KMS-11 (cell line): ENCODE measurements at regions not wholly inside any gene's neighbourhood (a gene's known extent, or its start where the extent isn't known, plus 50 kb on each side); places are given as distances from the start of the nearest gene placed in this dataset.

Experiments used
- H2AFZ ChIP-seq: fragments of 200-600 bp; sonication (generic); 2 replicates; pipeline ENCODE4 v1.6.1; 2016; ENCODE audit warnings: antibody characterized with exemption, mixed run types, low read depth
- H3K27ac ChIP-seq: fragments of 200-600 bp; sonication (generic); 2 replicates; pipeline ENCODE4 v1.6.1; 2016; ENCODE audit warnings: mild to moderate bottlenecking, mixed run types
- H3K27me3 ChIP-seq: fragments of 200-600 bp; sonication (generic); 2 replicates; pipeline ENCODE4 v1.6.1; 2017; ENCODE audit warnings: mild to moderate bottlenecking, low read depth, mixed run types, moderate library complexity; ENCODE audit not compliant: insufficient read depth
- H3K36me3 ChIP-seq: fragments of 200-600 bp; sonication (generic); 2 replicates; pipeline ENCODE4 v1.6.1; 2017; ENCODE audit warnings: mild to moderate bottlenecking, mixed run types; ENCODE audit not compliant: insufficient read depth
- H3K4me1 ChIP-seq: fragments of 200-600 bp; sonication (generic); 2 replicates; pipeline ENCODE4 v1.6.1; 2016; ENCODE audit warnings: mild to moderate bottlenecking, low read depth, mixed run types; ENCODE audit not compliant: poor library complexity, severe bottlenecking
- H3K4me2 ChIP-seq: fragments of 200-600 bp; sonication (generic); 2 replicates; pipeline ENCODE4 v1.7.0; 2016; ENCODE audit warnings: mild to moderate bottlenecking, mixed run types
- H3K4me3 ChIP-seq: fragments of 200-600 bp; sonication (generic); IDR thresholded peaks from 2 replicates; pipeline ENCODE4 v1.6.1; 2017; ENCODE audit warnings: low read depth, low read length, mixed read lengths; ENCODE audit not compliant: insufficient read depth
- H3K79me2 ChIP-seq: fragments of 200-600 bp; sonication (generic); 2 replicates; pipeline ENCODE4 v1.6.1; 2016; ENCODE audit warnings: low read depth, mixed run types; ENCODE audit not compliant: insufficient read depth
- H3K9ac ChIP-seq: fragments of 200-600 bp; sonication (generic); 2 replicates; pipeline ENCODE4 v1.6.1; 2016; ENCODE audit warnings: mild to moderate bottlenecking, mixed run types
- H4K20me1 ChIP-seq: fragments of 200-600 bp; sonication (generic); 2 replicates; pipeline ENCODE4 v1.6.1; 2016; ENCODE audit warnings: mild to moderate bottlenecking, mixed run types; ENCODE audit not compliant: insufficient read depth
- TF ChIP-seq, protein P1 (sequence below): fragments of 200-600 bp; sonication (generic); conservative IDR thresholded peaks from 2 replicates; pipeline ENCODE4 v1.6.1; 2017; ENCODE audit warnings: low read depth, mild to moderate bottlenecking, antibody characterized with exemption, low read length, moderate library complexity, mixed read lengths

DNA sequence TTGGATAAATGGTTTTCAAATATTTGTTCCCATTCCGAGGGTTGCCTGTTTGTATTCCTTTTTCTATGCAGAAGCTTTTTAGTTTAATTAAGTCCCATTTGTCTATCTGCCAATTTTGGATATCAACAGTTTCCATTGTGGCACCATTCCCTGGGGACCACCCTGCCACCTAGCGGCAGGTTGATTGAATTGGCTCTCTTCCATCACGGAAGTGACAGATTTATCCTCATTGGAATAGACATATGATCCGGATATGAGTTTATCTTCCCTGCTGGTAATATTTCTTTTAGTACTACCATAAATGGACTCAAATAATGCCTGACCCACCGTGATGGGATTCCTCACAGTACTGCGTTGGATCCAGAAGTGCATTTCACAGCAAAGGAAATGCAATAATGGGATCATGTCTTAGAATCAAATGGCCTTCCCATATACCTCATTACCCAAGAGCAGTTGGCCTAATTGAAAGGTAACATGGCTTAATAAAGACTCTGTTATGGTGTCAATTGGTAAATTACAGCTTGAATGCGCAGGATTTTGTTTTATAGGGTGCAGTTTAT, 327.0 kb downstream of the BMP2 start:
- TF ChIP-seq, protein P1, sequence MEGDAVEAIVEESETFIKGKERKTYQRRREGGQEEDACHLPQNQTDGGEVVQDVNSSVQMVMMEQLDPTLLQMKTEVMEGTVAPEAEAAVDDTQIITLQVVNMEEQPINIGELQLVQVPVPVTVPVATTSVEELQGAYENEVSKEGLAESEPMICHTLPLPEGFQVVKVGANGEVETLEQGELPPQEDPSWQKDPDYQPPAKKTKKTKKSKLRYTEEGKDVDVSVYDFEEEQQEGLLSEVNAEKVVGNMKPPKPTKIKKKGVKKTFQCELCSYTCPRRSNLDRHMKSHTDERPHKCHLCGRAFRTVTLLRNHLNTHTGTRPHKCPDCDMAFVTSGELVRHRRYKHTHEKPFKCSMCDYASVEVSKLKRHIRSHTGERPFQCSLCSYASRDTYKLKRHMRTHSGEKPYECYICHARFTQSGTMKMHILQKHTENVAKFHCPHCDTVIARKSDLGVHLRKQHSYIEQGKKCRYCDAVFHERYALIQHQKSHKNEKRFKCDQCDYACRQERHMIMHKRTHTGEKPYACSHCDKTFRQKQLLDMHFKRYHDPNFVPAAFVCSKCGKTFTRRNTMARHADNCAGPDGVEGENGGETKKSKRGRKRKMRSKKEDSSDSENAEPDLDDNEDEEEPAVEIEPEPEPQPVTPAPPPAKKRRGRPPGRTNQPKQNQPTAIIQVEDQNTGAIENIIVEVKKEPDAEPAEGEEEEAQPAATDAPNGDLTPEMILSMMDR, result peak; percentile 59
- Histone ChIP-seq H3K27ac (no peak overlapping the region), H3K9ac (no peak overlapping the region), H3K27me3 (no peaks in the 10 kb centered on the region), H3K4me2 (no peak overlapping the region), H4K20me1 (no peaks in the 10 kb centered on the region), H3K36me3 (no peaks in the 10 kb centered on the region), H3K4me3 (no peak overlapping the region), H3K4me1 (no peaks in the 10 kb centered on the region), H2AFZ (no peak overlapping the region), H3K79me2 (no peaks in the 10 kb centered on the region)

DNA sequence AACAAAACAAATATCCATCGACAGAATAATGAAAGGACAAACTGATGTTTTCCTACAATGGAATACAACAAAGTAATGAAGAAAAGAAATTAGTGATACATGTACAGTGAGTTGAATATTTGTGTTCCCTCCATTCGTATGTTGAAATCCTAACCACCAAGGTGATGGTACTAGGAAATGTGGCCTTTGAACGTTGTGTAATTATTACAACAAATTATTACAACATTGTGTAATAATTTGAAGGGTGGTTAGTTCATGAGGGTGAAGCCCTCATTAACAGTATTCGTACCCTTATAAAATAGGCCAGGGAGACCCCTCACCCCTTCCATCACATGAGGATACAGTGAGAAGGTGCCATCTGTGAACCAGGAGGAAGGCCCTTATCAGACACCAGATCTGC, 339.4 kb downstream of the BMP2 start:
- no peak overlapping the region for H3K4me3 ChIP-seq
- no peaks in the 10 kb centered on the region for H3K27me3 ChIP-seq
- no peaks in the 10 kb centered on the region for H4K20me1 ChIP-seq
- no peaks in the 10 kb centered on the region for H3K79me2 ChIP-seq
- no peak overlapping the region for H2AFZ ChIP-seq
- no peaks in the 10 kb centered on the region for H3K4me1 ChIP-seq
- TF ChIP-seq, protein P1, result no peak
- no peak overlapping the region for H3K4me2 ChIP-seq
- H3K27ac ChIP-seq, result no peak overlapping the region
- no peak overlapping the region for H3K9ac ChIP-seq
- H3K36me3 ChIP-seq, result no peaks in the 10 kb centered on the region

DNA sequence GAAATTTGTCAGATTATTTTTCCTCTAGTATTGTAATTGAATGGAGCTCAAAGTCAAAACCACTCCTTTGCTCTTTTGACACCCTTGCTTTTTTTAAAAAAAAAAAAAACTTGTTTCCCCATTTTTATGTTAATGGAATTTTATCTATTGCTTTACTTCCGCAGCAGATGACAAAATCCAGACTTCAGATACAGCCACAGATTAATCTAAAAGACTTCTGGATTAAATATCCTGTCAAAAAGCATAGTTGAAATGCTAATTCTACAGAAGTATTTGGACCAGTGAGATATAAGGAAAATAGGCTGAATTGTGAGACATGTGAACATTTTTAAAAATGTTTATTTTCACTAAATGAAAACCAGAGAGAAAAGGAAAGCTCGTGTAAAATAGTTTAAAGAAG, 341.4 kb downstream of the BMP2 start:
- H3K9ac ChIP-seq, result no peak overlapping the region
- no peak overlapping the region for H3K27ac ChIP-seq
- no peak overlapping the region for H2AFZ ChIP-seq
- no peaks in the 10 kb centered on the region for H3K79me2 ChIP-seq
- H3K4me1 ChIP-seq, result no peaks in the 10 kb centered on the region
- no peaks in the 10 kb centered on the region for H4K20me1 ChIP-seq
- H3K4me3 ChIP-seq, result no peak overlapping the region
- TF ChIP-seq, protein P1, result no peak
- no peak overlapping the region for H3K4me2 ChIP-seq
- no peaks in the 10 kb centered on the region for H3K27me3 ChIP-seq
- H3K36me3 ChIP-seq, result no peaks in the 10 kb centered on the region

DNA sequence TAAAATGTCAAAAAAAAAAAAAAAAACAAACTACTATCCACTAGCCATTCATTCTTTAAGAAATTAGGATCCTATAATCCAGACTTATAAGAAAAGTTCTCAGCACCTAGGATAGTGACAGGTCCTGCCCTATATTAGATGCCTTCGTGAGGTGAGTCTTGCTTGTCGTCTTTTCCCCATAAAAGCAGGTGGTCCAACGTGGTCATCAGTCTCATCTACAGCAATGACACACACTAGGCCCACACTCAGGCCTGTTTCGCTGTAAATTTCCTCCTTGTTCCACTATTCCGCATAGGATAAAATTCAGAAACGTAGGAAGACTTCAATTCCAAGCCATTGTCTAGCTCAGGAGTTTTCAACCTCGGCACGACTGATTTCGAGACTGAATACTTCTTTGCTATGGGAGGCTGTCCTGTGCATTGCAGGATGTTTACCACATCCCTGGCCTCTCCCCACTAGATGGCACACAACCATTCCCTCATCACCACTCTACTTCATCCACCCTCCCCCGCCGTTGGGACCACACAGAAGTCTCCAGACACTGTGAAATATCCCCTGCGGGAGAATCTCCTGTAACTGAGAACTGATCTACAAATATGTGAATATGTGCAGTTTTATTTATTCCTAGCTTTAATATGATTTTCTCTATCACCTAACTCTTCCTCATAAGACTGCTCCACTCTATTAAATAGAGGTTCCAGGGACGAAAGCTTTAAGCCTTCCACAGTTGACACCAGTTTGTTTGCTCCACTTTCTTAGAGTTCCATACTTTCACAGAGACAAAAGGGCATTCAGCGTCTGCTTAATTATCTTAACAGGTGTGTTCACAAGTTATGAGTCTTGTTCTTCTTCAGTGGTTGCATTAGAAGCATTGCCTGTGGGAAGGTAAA, 346.3 kb downstream of the BMP2 start:
- Histone ChIP-seq H4K20me1 (no peaks in the 10 kb centered on the region), H3K36me3 (no peaks in the 10 kb centered on the region), H3K27ac (no peak overlapping the region), H3K9ac (no peak overlapping the region), H3K79me2 (no peaks in the 10 kb centered on the region), H3K4me3 (no peak overlapping the region), H3K27me3 (no peaks in the 10 kb centered on the region), H3K4me2 (no peak overlapping the region), H2AFZ (no peak overlapping the region), H3K4me1 (no peaks in the 10 kb centered on the region)
- TF ChIP-seq, protein P1, result 0 out of 2 replicates have a peak, but pooled peaks have one; percentile 21
